Uterus (tissue), 3 donors: ENCODE measurements at regions not wholly inside any gene's neighbourhood (a gene's known extent, or its start where the extent isn't known, plus 50 kb on each side); places are given as distances from the start of the nearest gene placed in this dataset.

Experiments used
- DNase-seq, 2 donors: peaks; one replicate each; pipeline ENCODE4 v3.0.0-alpha.2; 2019 to 2020
- H3K27ac ChIP-seq, 2 donors: fragments of 200-600 bp; sonication (generic); 1 replicate in 1 of 2; 2 replicates in 1 of 2; pipeline ENCODE4 v1.5.1; 2016 to 2018
- H3K27me3 ChIP-seq, 2 donors: fragments of 200-600 bp; sonication (generic); one replicate each; pipeline ENCODE4 v1.5.1; 2018 to 2019; ENCODE audit warnings: control low read depth in 1 of 2
- H3K36me3 ChIP-seq, 2 donors: fragments of 200-600 bp; sonication (generic); one replicate each; pipeline ENCODE4 v1.5.1; 2019; ENCODE audit warnings: control low read depth in 1 of 2
- H3K4me1 ChIP-seq, 2 donors: fragments of 200-600 bp; sonication (generic); one replicate each; pipeline ENCODE4 v1.5.1; 2018 to 2019; ENCODE audit warnings: control low read depth in 1 of 2
- H3K4me3 ChIP-seq, 2 donors: fragments of 200-600 bp; sonication (generic); 1 replicate in 1 of 2; 2 replicates in 1 of 2; pipeline ENCODE4 v1.5.1; 2018 to 2019; ENCODE audit warnings: mild to moderate bottlenecking in 1 of 2
- H3K9me3 ChIP-seq, 2 donors: fragments of 200-600 bp; sonication (generic); one replicate each; pipeline ENCODE4 v1.5.1; 2019; ENCODE audit warnings: control low read depth in 1 of 2
- POLR2A ChIP-seq, 2 donors: fragments of 450-650 bp; IDR thresholded peaks; one replicate each; pipeline ENCODE4 v1.6.1; 2016; ENCODE audit warnings: antibody characterized with exemption in 2 of 2, mild to moderate bottlenecking in 1 of 2, moderate library complexity in 1 of 2
- intact Hi-C: fragments of 100-400 bp; cut with DNase I; formaldehyde crosslinking; loops from one replicate; pipeline ENCODE4 v1.15.1; 2023; ENCODE audit warnings: low total_unique reads
- TF ChIP-seq, protein P1 (sequence below), 4 experiments: fragments of 200-600 bp in 2 of 4; fragments of 450-650 bp in 2 of 4; sonication (generic) in 2 of 4; IDR thresholded peaks; one replicate each; pipeline ENCODE4 v1.5.1; 2016 to 2019; ENCODE audit warnings: antibody characterized with exemption in 4 of 4, mild to moderate bottlenecking in 2 of 4, moderate library complexity in 1 of 4
- donor health status: DM: yes; HTN: yes; CAD: no.

- Histone ChIP-seq H3K9me3 (no peaks in the 10 kb centered on the region), H3K27me3 (no peaks in the 10 kb centered on the region), H3K4me3 (no peak overlapping the region), H3K36me3 (no peaks in the 10 kb centered on the region), H3K4me1 (no peaks in the 10 kb centered on the region), H3K27ac (no peak overlapping the region)
- TF ChIP-seq POLR2A (IDR thresholded peaks at IDR 0.05): no peak
- TF ChIP-seq, protein P1, sequence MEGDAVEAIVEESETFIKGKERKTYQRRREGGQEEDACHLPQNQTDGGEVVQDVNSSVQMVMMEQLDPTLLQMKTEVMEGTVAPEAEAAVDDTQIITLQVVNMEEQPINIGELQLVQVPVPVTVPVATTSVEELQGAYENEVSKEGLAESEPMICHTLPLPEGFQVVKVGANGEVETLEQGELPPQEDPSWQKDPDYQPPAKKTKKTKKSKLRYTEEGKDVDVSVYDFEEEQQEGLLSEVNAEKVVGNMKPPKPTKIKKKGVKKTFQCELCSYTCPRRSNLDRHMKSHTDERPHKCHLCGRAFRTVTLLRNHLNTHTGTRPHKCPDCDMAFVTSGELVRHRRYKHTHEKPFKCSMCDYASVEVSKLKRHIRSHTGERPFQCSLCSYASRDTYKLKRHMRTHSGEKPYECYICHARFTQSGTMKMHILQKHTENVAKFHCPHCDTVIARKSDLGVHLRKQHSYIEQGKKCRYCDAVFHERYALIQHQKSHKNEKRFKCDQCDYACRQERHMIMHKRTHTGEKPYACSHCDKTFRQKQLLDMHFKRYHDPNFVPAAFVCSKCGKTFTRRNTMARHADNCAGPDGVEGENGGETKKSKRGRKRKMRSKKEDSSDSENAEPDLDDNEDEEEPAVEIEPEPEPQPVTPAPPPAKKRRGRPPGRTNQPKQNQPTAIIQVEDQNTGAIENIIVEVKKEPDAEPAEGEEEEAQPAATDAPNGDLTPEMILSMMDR (IDR thresholded peaks at IDR 0.05): no peak
- no peak for DNase-seq
- intact Hi-C loops: no loop called here
Observed at GRCh38 chr18:56124186-56124585, 514.2 kb downstream of the TXNL1 start.

DNA sequence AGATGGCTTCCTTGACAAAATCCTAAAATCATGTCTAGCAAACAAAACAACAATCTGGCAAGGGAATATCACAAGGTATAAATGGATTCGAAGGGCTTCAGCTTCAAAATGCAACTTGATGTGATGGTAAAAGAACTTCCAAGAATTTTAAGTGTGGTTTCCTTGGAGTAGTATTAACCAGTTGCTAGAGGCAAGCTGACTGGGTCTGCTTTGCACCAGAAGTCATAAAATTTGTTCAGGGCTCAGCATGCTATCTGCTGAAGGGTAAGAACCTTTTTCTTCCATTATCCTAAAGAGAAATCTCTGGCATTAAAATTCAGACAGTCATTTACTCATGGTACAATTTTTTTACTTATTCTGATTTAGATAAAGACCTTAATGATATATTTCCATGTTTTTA is 516.7 kb downstream of the TXNL1 start:
- H3K9me3 ChIP-seq: no peaks in the 10 kb centered on the region
- intact Hi-C loops: no loop called here
- no peak overlapping the region for H3K27ac ChIP-seq
- no peak overlapping the region for H3K4me3 ChIP-seq
- DNase-seq: no peak
- TF ChIP-seq POLR2A (IDR thresholded peaks at IDR 0.05): no peak
- TF ChIP-seq, protein P1 (IDR thresholded peaks at IDR 0.05): no peak
- H3K36me3 ChIP-seq: no peaks in the 10 kb centered on the region
- no peaks in the 10 kb centered on the region for H3K4me1 ChIP-seq
- no peaks in the 10 kb centered on the region for H3K27me3 ChIP-seq

GRCh38 chr18:56120782-56121181 is 517.6 kb downstream of the TXNL1 start:
- no peak for TF ChIP-seq POLR2A (IDR thresholded peaks at IDR 0.05)
- TF ChIP-seq, protein P1 (IDR thresholded peaks at IDR 0.05): no peak

GRCh38 chr18:56119681-56120080 is 518.7 kb downstream of the TXNL1 start:
- H3K4me1 ChIP-seq: no peaks in the 10 kb centered on the region
- no peak for DNase-seq
- H3K9me3 ChIP-seq: no peaks in the 10 kb centered on the region
- H3K27me3 ChIP-seq: no peaks in the 10 kb centered on the region
- H3K36me3 ChIP-seq: no peaks in the 10 kb centered on the region
- intact Hi-C loops: no loop called here
- H3K27ac ChIP-seq: no peak overlapping the region
- no peak overlapping the region for H3K4me3 ChIP-seq
- TF ChIP-seq POLR2A (IDR thresholded peaks at IDR 0.05): no peak
- TF ChIP-seq, protein P1 (IDR thresholded peaks at IDR 0.05): no peak

More at GRCh38 chr18:56120782-56121181, 517.6 kb downstream of the TXNL1 start:
- Histone ChIP-seq H3K4me1 (no peaks in the 10 kb centered on the region), H3K9me3 (no peaks in the 10 kb centered on the region), H3K36me3 (no peaks in the 10 kb centered on the region), H3K27ac (no peak overlapping the region), H3K4me3 (no peak overlapping the region), H3K27me3 (no peaks in the 10 kb centered on the region)
- intact Hi-C loops: no loop called here
- no peak for DNase-seq

DNA sequence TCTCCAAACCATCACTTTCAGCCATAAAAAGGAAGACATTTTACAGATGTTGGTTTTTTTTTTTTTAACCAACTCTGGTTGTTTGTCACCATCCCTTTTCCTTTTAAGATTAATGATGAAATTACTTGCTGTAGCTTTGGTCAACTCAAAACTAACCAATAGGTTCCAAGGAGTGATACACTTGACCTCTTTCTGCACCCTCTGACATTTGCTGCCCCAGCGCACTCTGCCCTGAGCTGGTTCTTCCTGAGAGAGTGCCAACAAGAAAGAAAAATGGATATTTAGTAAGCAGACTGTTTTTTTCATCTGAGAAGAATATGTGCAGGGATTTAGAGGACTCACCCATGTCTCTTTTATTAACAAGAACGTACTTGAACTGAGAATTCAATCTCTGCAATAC is 520.0 kb downstream of the TXNL1 start:
- no peak overlapping the region for H3K4me3 ChIP-seq
- H3K36me3 ChIP-seq: no peaks in the 10 kb centered on the region
- TF ChIP-seq, protein P1 (IDR thresholded peaks at IDR 0.05): no peak
- no peak for TF ChIP-seq POLR2A (IDR thresholded peaks at IDR 0.05)
- intact Hi-C loops: no loop called here
- DNase-seq: no peak
- no peaks in the 10 kb centered on the region for H3K4me1 ChIP-seq
- no peaks in the 10 kb centered on the region for H3K27me3 ChIP-seq
- H3K9me3 ChIP-seq: no peaks in the 10 kb centered on the region
- H3K27ac ChIP-seq: peak overlapping the region in 1 of 2 donors; percentile 14
